ENCODE measurements at regions not wholly inside any gene's neighbourhood (a gene's known extent, or its start where the extent isn't known, plus 50 kb on each side); places are given as distances from the start of the nearest gene placed in this dataset.

DNA sequence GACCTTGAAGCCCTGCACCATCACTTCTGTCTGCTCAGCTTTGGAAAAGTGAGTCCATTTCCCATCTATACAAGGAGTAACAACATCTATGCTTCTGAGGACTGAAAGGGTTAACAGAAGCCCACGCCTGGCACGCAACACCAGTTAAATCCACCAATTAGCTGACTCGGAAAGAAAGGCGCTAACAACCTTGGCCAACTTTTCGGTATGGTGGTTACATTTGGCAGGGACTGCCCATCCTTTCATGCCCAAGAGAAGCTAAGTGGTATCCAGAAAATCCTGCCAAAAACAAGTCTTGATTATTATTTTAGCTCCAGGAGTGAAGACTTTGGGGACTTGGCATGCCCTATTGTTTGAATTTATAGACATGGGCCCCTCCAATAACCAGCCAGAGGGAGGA lies 202.3 kb upstream of the RPL38 start:
- DNase-seq (ENCODE audit: low spot score), result no peak
- no peak for ATAC-seq

DNA sequence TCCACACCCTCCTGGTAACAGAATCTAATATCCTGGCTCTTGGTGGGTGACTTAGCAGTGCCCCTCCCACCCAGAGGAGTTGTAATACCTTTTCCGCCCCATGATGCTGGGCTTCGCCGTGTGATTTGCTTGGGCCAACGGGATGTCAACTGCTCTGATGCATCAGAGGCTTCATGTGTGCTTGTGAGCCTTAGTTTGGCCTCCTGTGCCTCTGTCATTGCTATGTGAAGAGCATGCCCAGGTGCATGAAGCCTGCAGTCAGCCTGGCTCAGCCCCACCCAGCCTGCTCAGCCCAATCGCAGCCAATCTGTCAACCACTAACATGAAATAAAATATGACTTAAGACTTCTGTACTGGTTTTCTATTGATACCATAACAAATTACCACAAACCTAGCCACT lies 201.2 kb upstream of the RPL38 start:
- ATAC-seq (no peak), DNase-seq (ENCODE audit: low spot score) (no peak)

DNA sequence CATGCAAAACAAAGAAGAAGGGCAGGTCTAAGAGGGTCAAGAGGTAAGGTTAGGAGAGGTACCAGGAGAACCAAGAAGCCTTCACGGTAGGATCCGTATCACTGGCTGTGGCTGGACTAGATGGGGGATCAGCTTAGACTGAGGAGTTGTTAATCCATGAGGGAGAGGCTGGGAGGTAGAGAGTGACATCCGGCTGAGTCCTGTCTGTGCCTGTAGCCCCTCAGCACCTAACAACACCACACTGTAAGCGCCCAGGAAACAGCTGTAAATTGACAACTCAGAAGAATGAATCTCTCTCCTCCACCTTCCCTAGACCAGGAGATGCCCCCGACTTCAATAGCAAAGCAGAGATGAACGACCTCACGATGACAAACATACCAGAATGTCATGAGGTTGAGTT lies 199.4 kb upstream of the RPL38 start:
- DNase-seq (ENCODE audit: low spot score) (no peak), ATAC-seq (no peak)

GRCh38 chr17:74005790-74006189 lies 197.7 kb upstream of the RPL38 start:
- DNase-seq (ENCODE audit: low spot score) (no peak), ATAC-seq (no peak)

- no peak for DNase-seq (ENCODE audit: low spot score)
- ATAC-seq, result no peak
Measured at GRCh38 chr17:74006371-74006770, 197.1 kb upstream of the RPL38 start.

DNA sequence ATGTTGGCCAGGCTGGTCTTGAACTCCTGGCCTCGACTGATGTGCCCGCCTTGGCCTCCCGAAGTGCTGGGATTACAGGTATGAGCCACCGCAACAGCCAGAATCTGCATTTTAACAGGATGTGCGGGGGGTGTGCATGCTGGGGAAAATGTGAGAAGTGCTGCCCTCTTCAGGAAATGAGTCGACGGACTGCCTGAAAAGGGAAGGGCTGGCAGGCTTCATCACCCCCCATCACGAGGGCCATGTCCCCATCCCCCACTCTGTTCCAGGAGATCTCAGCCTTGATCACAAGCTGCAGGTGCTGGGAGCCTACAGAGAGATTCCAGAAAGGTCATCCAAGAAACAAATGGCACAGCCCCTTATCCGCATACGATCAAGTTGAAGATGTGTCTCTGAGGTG lies 195.3 kb upstream of the RPL38 start:
- DNase-seq (ENCODE audit: low spot score) (no peak), ATAC-seq (no peak)

DNA sequence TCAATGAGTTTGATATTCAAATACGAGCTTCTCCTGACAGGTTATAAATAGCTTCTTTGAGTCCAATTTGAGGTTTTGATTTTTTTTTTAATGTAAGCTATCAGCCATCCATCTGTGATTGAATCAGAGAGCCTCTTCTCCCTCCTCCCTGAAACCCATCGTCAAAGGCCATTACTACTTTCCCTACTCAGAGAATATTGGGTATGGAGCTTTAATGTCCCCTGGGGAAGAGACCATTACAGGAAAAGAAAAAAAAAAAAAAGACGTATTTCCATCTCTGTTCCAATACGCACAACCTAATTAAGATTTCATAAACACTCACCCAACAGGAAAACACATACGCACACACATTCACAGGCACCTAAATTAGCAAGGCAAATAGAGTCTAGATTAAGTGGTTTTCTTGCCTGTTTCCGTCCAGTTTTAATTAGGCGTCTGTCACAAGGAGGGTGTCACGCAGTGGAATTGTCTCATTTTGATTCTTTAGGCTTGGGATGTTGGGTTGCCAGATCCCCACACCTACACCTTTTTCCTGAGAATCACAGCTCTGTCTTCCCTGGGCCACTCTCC lies 194.3 kb upstream of the RPL38 start:
- ATAC-seq (no peak), DNase-seq (ENCODE audit: low spot score) (no peak)

DNA sequence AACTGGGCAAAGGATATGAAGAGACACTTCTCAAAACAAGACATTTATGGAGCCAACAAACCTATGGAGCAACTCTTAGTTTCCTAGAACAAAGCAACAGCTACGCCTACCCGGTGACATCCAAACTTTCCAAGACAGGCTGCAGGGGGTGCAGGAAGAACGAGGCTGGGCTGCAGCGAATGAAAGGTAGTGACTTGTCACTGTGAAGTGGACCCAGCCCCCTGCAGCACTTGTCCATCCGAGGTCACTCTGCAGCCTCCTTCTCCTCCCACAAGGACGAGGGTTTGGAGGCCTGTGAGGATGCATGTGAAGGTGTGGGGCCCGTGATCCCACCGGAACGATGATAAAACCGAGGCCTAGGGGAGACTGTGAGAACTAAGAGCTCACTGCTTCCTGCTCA lies 192.6 kb upstream of the RPL38 start:
- DNase-seq (ENCODE audit: low spot score), result no peak

GRCh38 chr17:74011966-74012365 lies 191.5 kb upstream of the RPL38 start:
- ATAC-seq (no peak), DNase-seq (ENCODE audit: low spot score) (no peak)

More for the DNA sequence above, 192.6 kb upstream of the RPL38 start:
- no peak for ATAC-seq

DNA sequence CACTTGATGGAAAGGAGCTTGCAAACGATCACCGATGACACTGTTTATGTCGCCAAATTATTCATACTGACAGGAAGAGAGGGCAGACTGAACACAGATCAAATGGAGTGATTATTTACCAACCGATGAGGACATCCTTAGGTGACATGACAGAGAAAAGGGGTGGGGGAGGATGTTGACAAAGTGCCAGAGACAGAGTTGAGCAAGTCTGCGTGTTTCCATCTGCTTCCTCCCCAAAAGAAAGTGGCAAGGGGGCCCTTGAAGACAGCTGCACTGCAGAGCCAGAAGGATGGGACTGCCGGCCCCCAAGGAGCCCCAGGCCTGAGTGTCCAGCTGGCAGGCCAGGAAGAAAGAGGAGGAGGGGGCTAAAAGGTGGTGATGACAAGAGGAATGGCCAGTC lies 191.0 kb upstream of the RPL38 start:
- no peak for DNase-seq (ENCODE audit: low spot score)
- no peak for ATAC-seq

DNA sequence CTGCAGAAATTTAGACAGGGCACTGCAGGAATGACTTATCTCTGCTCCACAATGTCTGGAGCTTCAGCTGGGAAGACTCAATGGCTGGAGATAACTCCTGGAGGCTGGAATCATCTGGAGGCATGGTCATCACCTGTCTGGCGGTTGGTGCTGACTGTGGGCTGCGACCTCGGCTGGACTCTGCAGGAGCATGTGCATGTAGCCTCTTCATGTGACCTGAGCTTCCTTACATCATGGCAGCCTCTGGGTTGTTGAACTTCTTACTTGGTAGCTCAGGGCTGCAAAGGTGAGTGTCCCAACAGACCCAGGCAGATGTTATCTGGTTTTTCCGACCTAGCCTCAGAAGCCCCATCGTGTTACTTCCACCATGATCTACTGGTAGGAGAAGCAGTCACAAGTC lies 188.2 kb upstream of the RPL38 start:
- ATAC-seq (no peak), DNase-seq (ENCODE audit: low spot score) (no peak)

- DNase-seq (ENCODE audit: low spot score) (no peak), ATAC-seq (no peak)
Measured at GRCh38 chr17:74015990-74016389, 187.5 kb upstream of the RPL38 start.

GRCh38 chr17:74016461-74016860 lies 187.0 kb upstream of the RPL38 start:
- no peak for DNase-seq (ENCODE audit: low spot score)
- ATAC-seq, result no peak

GRCh38 chr17:74017466-74017865 lies 186.0 kb upstream of the RPL38 start:
- no peak for ATAC-seq
- DNase-seq (ENCODE audit: low spot score), result no peak

DNA sequence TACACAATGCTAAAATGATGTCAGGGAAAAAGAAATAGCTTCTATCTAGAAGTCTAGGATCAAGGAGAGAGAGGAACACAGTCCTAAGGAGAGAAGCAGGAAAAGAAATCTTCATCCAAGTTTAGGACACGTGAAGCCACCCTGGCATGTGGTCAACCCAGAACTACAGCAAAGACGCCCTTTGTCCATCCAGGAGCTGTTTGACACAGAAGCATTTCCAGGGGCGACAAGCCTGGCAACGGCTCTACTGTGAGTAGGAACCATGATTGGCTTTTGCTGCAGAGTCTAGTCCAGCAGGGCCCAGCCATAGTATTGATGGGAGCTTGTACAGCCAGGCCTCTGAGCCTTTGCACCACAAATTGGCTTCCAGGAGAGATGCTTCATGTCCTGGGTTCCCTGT lies 185.4 kb upstream of the RPL38 start:
- ATAC-seq (no peak), DNase-seq (ENCODE audit: low spot score) (no peak)

DNA sequence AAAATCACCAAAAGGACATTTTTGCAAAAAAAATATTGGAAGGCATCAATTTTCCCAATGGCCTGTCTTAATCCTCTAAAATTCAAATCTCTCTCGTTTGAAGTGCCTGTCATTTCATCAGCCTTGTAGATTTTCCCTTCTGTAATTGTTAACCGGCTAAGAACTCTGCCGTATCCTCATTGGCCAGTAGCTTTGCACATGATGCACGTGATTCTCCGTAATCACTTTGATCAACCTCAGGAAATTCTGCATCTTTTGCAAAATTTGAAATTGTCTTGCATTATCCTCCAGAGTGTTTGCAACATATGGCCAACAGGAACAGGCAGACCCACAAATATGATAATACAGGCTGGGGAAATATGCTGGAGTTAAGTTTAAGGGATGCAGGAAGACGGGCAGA lies 184.2 kb upstream of the RPL38 start:
- ATAC-seq, result no peak
- DNase-seq (ENCODE audit: low spot score), result no peak

GRCh38 chr17:74019860-74020259 lies 183.6 kb upstream of the RPL38 start:
- DNase-seq (ENCODE audit: low spot score) (no peak), ATAC-seq (no peak)

GRCh38 chr17:74020522-74020921 lies 183.0 kb upstream of the RPL38 start:
- DNase-seq (ENCODE audit: low spot score) (no peak), ATAC-seq (no peak)

DNA sequence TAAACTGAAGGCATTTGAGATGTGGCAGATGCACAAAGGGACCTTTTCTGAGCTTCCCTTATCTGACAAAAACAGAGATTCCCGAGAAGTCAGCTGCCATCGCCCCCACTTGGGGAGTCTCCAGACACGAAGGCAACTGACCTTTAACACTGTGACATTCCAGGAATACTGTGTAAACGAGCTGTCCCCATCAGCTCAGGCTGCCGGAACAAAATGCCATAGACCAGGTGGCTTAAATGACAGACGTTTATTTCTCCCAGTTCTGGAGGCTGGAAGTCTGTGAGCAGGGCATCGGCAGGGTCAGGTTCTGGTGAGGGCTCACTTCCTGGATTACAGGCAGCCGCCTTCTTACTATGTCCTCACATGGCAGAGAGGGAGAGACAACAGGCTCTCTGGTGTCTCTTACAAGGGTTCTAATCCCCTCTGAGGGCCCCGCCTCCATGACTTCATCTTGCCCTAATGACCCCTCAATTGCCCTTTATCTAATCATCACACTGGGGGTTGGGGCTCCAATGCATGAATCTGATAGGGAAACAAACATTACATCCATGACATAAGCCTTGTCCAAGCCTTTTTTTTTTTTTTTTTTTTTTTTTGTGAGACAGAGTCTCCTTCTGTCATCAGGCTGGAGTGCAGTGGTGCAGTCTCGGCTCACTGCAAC lies 178.5 kb upstream of the RPL38 start:
- DNase-seq (ENCODE audit: low spot score), result no peak
- no peak for ATAC-seq

- DNase-seq (ENCODE audit: low spot score) (no peak), ATAC-seq (no peak)
Measured at GRCh38 chr17:74027444-74027843, 176.0 kb upstream of the RPL38 start.

- ATAC-seq (no peak), DNase-seq (ENCODE audit: low spot score) (no peak)
Measured at GRCh38 chr17:74028354-74029116, 174.9 kb upstream of the RPL38 start.

DNA sequence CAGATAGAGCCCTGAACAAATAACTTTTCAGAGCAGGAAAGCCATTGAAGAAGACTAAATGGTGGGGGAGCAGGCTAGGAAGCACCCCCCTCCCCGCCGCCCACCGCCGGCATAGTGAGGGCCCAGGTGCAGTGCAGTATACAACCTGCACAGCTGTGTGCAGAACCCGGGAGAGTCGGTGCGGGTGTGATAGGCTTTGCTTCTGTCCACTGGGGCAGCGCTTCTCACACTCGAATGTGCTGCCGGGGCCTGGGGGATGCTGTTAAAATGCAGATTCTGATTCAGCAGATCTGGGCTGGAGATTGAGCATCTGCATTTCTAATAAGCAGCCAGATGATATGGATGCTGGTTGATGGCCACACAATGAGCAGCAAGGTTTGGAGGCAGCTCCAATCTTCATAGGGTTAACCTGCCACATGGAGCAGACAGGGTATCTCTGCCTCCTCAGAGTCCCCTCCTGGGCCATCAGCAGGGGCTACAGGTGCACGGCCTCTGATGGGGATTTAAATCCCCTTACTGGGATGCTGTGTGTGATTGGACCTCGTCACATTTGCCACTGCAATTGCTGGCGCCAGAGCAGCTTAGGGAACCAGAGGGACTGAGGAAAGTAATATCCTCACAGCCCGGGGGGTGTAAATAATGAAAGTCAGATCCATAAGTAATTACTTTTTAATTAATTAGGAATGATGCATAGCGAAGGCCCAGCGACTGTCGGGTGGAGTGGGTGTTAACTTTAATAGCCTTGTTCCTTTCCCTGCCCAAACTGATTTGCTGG lies 172.0 kb upstream of the RPL38 start:
- ATAC-seq, result no peak
- no peak for DNase-seq (ENCODE audit: low spot score)
